HG02943 (cell line): ENCODE measurements at regions not wholly inside any gene's neighbourhood (a gene's known extent, or its start where the extent isn't known, plus 50 kb on each side); places are given as distances from the start of the nearest gene placed in this dataset.

ENCODE experiments used
- ATAC-seq: cut with Tn5 transposase; IDR thresholded peaks from one replicate; pipeline ENCODE4 v1.9.1; 2021; ENCODE audit warnings: mild to moderate bottlenecking, low read depth, moderate library complexity; ENCODE audit not compliant: unreplicated experiment

DNA sequence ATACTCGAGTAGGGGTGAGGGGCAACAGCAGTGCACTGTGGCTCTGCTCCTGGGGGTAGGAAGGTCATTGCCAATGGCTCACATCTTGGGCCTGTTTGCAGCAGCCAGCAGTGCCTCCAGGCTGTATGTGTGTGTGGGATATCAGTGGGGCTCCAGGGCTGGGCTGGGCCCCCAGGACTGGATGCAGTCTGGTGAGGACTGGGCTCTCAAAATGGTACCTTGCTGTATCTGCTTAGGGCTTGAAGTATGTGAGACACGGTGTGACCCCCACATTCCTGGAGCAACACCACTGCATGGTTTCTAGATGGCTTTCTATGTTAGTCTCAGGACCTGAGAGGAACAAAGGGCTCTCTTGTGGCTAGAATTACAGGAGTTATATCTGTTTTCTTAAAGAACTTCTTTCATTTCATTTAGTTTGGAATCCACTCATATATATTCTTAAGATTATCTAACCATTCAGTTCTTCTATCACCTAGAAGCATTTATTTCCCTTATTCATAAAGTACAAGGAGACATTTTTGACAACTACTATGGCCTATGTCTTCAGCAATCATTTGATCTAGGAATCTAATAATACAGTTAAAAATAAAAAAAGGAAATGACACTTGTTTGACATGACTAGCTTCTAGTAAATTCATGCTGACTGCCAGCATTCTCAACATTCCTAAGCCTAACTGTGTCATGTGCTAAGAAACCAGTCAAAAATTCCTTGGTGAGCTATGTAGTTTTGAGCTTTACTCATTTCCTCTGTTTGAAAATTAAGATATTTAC, 443.2 kb upstream of the SEMA3A start:
- ATAC-seq: no peak

DNA sequence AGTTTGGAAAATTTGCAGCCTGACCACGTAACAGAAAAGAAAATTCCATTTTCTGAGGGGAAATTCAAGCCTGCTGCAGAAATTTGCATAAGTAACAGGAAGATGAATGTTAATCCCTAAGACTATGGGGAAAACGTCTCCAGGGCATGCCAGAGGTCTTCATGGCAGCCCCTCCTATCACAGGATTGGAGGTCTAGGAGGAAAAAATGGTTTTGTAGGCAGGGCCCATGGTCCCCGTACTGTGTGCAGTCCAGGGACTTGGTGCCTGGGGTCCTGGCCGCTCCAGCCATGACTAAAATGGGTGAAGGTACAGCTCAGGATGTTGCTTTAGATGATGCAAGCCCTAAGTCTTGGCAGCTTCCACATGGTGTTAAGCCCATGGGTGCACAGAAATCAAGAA, 437.3 kb upstream of the SEMA3A start:
- ATAC-seq: no peak

DNA sequence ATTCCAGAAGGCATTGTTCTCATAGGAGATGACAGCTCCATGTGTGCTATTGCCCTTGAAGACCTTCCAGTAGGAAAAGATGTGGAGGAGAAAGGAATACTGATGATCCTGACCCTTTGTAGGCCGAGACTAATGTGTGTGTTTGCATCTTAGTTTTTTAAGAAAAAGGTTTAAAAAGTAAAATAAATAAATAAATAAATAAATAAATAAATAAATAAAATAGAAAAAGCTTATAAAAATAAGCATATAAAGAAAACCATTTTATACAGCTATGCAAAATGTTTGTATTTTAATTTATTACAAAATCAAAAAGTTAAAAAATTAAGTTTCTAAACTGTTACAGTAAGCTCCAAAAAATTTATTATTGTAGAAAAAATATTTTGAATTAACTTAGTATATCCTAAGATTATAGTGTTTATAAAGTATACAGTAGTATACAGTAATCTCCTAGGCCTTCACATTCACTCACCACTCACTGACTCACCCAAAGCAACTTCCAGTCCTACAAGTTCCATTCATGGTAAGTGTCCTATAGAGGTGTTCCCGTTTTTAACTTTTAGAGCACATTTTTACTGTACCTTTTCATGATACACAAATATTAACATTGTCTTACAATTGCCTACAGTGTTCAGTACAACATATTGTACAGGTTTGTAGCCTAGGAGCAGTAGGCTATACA, 435.2 kb upstream of the SEMA3A start:
- no peak for ATAC-seq

DNA sequence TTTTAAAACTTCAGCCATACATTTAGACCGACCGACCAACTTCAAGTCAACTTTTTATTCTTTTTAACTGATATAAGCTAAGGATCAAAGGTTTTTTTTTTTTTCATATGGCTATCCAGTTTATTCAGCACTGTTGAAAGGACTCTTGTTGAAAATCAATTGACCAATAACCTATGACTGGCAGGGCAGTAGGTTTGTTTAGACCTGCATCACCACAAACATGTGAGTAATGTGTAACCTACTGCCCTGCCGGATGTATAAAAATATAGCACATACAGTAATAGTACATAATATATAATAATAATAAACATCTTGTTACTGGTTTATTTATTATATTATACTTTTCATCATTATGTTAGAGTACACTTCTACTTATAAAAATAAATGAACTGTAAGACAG, 434.6 kb upstream of the SEMA3A start:
- ATAC-seq: no peak

GRCh38 chr7:84627250-84627649, 432.7 kb upstream of the SEMA3A start:
- no peak for ATAC-seq

DNA sequence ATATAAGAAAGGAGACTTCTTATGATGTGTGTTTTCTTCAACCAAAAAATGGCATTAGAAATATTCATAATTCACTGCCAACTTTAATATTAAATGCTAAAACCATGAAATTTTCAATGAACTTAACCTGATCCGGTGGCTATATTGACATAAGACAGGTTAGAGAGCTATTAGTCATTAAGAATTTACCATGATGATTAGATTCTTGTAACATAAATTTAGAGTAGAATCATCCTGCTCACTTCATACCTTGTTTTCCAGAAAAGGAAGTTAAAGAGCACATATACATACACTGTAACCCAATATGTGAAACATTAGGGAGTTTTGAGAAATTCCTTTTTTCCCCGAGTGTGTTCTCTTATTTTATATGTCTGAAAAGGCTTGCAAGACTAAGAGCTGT, 430.3 kb upstream of the SEMA3A start:
- ATAC-seq: no peak

GRCh38 chr7:84624527-84624926, 429.9 kb upstream of the SEMA3A start:
- no peak for ATAC-seq

GRCh38 chr7:84617265-84618030, 422.9 kb upstream of the SEMA3A start:
- ATAC-seq: no peak

DNA sequence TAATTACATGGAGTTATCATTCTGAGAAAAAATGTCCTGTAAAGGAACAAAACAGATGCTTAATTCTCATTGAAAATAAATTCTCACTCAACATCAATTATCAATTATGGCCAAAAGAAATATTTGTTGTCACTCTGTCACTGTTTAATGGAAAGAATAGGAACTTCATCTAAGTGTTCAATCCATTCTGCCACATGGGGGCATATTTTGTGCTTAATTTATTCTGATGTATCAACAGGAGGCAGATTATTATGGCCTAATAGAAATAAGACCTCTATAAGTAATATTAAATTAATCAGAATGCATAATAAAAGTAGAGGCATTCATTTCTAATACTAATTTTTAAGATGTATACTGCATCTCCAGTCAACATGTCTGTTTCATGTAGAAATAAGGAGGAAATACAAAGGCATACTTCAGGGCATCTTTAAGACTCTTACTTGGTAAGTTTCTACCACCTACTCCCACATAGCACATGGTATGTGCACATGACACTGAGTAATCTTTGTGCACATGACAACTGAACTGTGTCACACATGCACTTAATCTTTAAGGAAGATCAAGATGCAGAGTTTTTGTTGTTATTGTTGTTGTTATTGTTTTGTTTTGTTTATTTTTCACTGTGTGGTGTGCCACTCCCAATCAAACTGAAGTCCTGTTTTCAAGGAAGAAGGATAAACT, 420.4 kb upstream of the SEMA3A start:
- no peak for ATAC-seq

GRCh38 chr7:84612981-84613681, 418.5 kb upstream of the SEMA3A start:
- ATAC-seq: no peak

DNA sequence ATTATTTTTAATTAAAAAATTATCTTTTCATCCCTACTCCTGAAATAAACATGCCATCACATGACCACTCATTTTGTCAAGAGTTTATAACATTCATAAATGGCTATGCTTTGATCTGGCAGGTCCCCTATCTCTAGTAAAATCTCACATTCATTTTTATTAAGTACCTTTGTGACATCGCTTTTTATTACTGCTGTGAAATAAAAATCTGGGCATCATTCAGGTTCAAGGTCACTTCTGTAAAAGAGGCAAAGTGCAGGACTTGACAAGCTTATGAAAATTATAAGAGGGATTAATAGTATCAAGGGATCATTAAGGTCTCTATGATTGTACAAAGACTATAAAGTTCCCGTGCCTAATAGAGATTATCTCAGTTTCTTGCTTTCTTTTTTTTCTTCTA, 416.8 kb upstream of the SEMA3A start:
- no peak for ATAC-seq

GRCh38 chr7:84610390-84610789, 415.8 kb upstream of the SEMA3A start:
- ATAC-seq: no peak

DNA sequence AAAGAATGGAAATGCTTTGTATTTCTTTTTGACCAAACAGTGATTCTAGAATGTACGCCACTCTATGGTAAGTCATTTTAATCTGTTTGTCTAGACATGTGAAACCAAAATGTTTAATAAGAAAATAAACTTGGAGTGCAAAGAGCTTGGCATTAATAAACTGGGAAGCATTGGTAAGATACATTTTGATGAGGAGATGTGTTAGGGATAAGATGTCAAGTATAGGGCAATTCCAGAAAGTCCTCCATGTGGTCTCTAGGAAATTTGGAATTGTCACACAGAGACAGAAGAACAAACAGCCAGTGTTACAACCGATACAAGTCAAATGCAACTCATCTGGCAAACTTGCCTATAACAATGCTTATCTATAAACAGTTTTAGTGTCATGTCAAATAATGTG, 410.7 kb upstream of the SEMA3A start:
- no peak for ATAC-seq

DNA sequence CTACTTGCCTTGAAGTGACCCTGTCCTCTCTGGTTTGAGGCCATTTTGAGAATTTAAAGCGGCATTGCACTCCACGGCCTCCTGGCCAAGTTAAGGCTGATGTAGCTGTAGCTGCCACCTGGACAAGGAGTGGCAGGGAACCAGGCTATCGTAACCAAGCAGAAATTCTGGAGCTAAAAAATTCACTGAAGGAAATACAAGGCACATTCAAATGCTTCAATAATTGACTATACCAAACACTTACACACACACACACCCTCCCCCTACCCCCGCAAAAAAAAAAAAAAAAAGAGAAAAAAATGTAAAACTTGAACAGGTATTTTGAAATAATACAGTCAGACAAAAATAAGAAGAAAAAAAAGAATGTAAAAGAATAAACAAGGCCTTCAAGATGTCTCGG, 409.0 kb upstream of the SEMA3A start:
- no peak for ATAC-seq

DNA sequence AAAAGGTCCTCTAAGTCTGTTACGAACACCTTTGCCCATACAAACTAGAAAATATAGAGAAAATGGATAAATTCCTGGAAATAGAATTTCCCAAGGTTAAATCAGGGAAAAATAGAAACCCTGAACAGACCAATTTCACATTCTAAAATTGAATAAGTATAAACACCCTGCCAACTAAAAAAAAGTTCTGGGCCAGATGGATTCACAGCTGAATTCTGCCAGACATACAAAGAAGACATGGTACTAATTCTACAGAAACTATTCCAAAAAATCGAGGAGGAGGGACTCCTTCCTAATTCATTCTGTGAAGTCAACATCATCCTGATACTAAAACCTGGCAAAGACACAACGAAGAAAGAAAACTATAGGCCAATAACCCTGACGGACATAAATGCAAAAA, 400.4 kb upstream of the SEMA3A start:
- no peak for ATAC-seq

GRCh38 chr7:84591897-84592296, 397.3 kb upstream of the SEMA3A start:
- no peak for ATAC-seq

DNA sequence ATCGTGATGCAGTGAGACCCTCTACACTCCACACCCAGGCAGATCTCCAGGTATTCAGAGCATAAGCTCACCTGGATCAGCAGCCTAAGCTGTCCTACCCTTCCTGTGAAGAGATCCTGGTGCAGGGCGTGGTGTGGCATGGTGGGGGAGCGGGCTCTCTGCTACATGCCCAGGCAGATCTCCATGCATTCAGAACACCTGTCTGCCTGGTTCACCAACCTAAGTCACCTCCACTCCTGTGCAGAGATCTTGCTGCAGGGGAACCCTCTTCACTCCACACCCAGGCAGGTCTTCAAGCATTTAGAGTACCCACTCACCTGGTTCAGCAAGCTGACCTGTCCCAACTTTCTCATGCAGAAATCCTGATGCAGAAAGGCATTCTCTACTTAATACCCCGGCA, 394.4 kb upstream of the SEMA3A start:
- ATAC-seq: no peak

DNA sequence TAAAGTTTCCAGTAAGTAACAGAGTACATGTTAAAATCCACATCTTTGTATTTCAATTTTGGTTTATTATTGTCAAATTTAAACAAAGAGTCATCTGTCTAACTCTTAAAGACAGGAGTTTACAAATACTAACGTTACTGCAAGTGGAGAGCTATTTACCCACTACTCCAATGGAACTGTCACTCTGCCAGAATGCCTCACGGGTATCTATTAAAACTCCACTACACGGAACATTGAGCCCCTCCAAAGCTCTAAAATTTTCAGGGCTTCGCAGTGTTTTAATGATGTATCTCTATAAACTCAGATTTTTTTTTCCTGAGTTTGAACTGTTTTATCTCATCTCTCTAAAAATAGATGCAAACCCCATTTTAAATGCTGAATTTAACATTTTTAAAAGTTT, 388.7 kb upstream of the SEMA3A start:
- ATAC-seq: no peak

DNA sequence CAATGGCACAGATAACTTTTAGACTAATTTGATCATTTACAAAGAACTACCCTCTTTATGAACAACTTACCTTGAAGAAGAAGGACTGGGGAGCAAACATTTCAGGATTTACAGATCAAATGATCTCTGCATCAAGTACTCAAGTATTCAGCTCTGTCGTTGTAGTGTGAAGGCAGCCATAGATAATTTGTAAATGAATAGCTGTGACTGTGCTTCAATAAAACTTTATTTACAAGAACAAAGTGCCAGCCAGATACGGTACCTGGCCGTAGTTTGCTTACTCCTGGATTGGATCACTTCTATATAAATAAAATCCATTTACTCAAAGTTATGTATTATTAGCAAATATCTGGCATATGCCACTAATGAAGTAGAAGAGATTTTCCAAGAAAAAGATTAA, 388.2 kb upstream of the SEMA3A start:
- no peak for ATAC-seq

GRCh38 chr7:84578825-84579224, 384.2 kb upstream of the SEMA3A start:
- ATAC-seq: no peak
